ENCODE measurements at regions not wholly inside any gene's neighbourhood (a gene's known extent, or its start where the extent isn't known, plus 50 kb on each side); places are given as distances from the start of the nearest gene placed in this dataset.

DNA sequence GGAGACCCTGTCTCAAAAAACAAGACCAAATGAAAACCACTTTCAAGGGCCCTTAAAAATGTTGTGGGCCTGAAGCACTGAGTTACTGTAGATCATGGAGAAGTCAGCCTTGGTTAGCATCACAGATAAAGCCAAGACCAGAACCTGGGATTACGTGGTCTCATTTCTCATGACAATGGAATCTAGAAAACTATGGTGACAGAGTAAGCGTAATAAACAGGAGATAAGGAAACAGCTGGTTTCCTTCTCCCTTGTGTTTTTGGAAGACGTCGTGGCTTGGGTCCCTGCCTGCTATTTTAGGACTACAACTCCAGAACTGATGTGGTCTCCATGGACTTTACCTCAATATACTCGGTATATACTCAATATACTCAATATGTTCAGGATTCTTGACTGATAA is 180.7 kb upstream of the ZFHX3 start:
- FAIRE-seq (no peak), DNase-seq (ENCODE audit: low read depth, low spot score) (no peak)
- no peak overlapping the region for H3K27ac ChIP-seq (ENCODE audit: control insufficient read depth, insufficient read depth, low read length)
- dilution Hi-C loops (cut with MboI; ENCODE audit: extremely low pct_ligation_motif_present, low sequenced_read_pairs), result no loop called here
- no peaks in the 10 kb centered on the region for H3K9me1 ChIP-seq (ENCODE audit: control insufficient read depth, extremely low read depth, insufficient read depth, low read length)
- TF ChIP-seq, protein P1, sequence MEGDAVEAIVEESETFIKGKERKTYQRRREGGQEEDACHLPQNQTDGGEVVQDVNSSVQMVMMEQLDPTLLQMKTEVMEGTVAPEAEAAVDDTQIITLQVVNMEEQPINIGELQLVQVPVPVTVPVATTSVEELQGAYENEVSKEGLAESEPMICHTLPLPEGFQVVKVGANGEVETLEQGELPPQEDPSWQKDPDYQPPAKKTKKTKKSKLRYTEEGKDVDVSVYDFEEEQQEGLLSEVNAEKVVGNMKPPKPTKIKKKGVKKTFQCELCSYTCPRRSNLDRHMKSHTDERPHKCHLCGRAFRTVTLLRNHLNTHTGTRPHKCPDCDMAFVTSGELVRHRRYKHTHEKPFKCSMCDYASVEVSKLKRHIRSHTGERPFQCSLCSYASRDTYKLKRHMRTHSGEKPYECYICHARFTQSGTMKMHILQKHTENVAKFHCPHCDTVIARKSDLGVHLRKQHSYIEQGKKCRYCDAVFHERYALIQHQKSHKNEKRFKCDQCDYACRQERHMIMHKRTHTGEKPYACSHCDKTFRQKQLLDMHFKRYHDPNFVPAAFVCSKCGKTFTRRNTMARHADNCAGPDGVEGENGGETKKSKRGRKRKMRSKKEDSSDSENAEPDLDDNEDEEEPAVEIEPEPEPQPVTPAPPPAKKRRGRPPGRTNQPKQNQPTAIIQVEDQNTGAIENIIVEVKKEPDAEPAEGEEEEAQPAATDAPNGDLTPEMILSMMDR (optimal IDR thresholded peaks at IDR 0.05 in 1 of 3, IDR thresholded peaks at IDR 0.05 in 1 of 3, conservative IDR thresholded peaks at IDR 0.05 in 1 of 3; ENCODE audit: extremely low read depth in 1 of 3, insufficient read depth in 2 of 3, low read length in 3 of 3), result no peak
- no peak for TF ChIP-seq EZH2 (IDR thresholded peaks at IDR 0.05; ENCODE audit: low read length)
- H3K9ac ChIP-seq (ENCODE audit: control insufficient read depth, extremely low read depth, insufficient read depth, low read length), result no peak overlapping the region
- H4K20me1 ChIP-seq (ENCODE audit: control insufficient read depth, extremely low read depth, insufficient read depth, low read length), result no peaks in the 10 kb centered on the region
- no peaks in the 10 kb centered on the region for H3K36me3 ChIP-seq (ENCODE audit: control insufficient read depth in 2 of 2, extremely low read depth in 1 of 2, insufficient read depth in 2 of 2, low read length in 2 of 2)
- no peak overlapping the region for H3K4me2 ChIP-seq (ENCODE audit: control insufficient read depth, extremely low read depth, insufficient read depth, low read depth, low read length)
- no peak overlapping the region for H2AFZ ChIP-seq (ENCODE audit: control insufficient read depth, low read length)
- no peaks in the 10 kb centered on the region for H3K79me2 ChIP-seq (ENCODE audit: control insufficient read depth, insufficient read depth, low read length)
- H3K4me1 ChIP-seq (ENCODE audit: control insufficient read depth, extremely low read depth, insufficient read depth, low read length), result no peaks in the 10 kb centered on the region
- H3K4me3 ChIP-seq (ENCODE audit: control insufficient read depth in 2 of 3, extremely low read depth in 1 of 3, insufficient read depth in 2 of 3, low read depth in 1 of 3, low read length in 3 of 3), result no peak overlapping the region
- H3K27me3 ChIP-seq (ENCODE audit: control insufficient read depth, extremely low read depth, insufficient read depth, low read length), result no peaks in the 10 kb centered on the region
- H3K9me3 ChIP-seq (ENCODE audit: control insufficient read depth, low read depth, low read length), result no peaks in the 10 kb centered on the region

DNA sequence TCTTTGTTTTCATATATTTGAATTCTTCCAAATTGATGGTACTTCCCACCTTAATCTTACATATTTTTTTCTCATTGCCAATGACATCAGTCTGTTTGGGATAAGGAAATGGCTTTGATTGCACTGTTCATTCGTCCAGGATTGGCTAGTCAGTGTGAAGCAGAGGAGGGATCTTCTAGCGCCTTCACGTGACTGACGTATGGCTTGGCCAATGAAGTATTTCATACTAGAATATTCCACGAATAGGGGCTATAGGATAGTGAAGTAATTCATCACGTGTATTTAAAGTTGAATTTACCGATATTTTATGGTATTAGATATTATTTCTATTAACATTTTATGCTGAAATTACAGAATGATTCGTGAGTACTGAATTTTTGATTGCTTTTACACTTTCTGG is 178.7 kb upstream of the ZFHX3 start:
- Histone ChIP-seq H3K27me3 (ENCODE audit: control insufficient read depth, extremely low read depth, insufficient read depth, low read length) (no peaks in the 10 kb centered on the region), H3K9me1 (ENCODE audit: control insufficient read depth, extremely low read depth, insufficient read depth, low read length) (no peaks in the 10 kb centered on the region), H3K4me1 (ENCODE audit: control insufficient read depth, extremely low read depth, insufficient read depth, low read length) (no peaks in the 10 kb centered on the region), H3K4me3 (ENCODE audit: control insufficient read depth in 2 of 3, extremely low read depth in 1 of 3, insufficient read depth in 2 of 3, low read depth in 1 of 3, low read length in 3 of 3) (no peak overlapping the region), H4K20me1 (ENCODE audit: control insufficient read depth, extremely low read depth, insufficient read depth, low read length) (no peaks in the 10 kb centered on the region), H2AFZ (ENCODE audit: control insufficient read depth, low read length) (no peak overlapping the region), H3K4me2 (ENCODE audit: control insufficient read depth, extremely low read depth, insufficient read depth, low read depth, low read length) (no peak overlapping the region), H3K79me2 (ENCODE audit: control insufficient read depth, insufficient read depth, low read length) (no peaks in the 10 kb centered on the region), H3K36me3 (ENCODE audit: control insufficient read depth in 2 of 2, extremely low read depth in 1 of 2, insufficient read depth in 2 of 2, low read length in 2 of 2) (no peaks in the 10 kb centered on the region), H3K9me3 (ENCODE audit: control insufficient read depth, low read depth, low read length) (no peaks in the 10 kb centered on the region), H3K27ac (ENCODE audit: control insufficient read depth, insufficient read depth, low read length) (no peak overlapping the region), H3K9ac (ENCODE audit: control insufficient read depth, extremely low read depth, insufficient read depth, low read length) (no peak overlapping the region)
- dilution Hi-C loops (cut with MboI; ENCODE audit: extremely low pct_ligation_motif_present, low sequenced_read_pairs), result no loop called here
- FAIRE-seq (no peak), DNase-seq (ENCODE audit: low read depth, low spot score) (no peak)
- no peak for TF ChIP-seq EZH2 (IDR thresholded peaks at IDR 0.05; ENCODE audit: low read length)
- TF ChIP-seq, protein P1 (optimal IDR thresholded peaks at IDR 0.05 in 1 of 3, IDR thresholded peaks at IDR 0.05 in 1 of 3, conservative IDR thresholded peaks at IDR 0.05 in 1 of 3; ENCODE audit: extremely low read depth in 1 of 3, insufficient read depth in 2 of 3, low read length in 3 of 3), result no peak

Data from keratinocyte (primary cell).